GM21360 (cell line): ENCODE measurements at regions not wholly inside any gene's neighbourhood (a gene's known extent, or its start where the extent isn't known, plus 50 kb on each side); places are given as distances from the start of the nearest gene placed in this dataset.

ENCODE experiments used
- ATAC-seq: cut with Tn5 transposase; IDR thresholded peaks from one replicate; pipeline ENCODE4 v1.9.1; 2021; ENCODE audit warnings: mild to moderate bottlenecking, moderate library complexity; ENCODE audit not compliant: unreplicated experiment

- no peak for ATAC-seq
Measured at GRCh38 chr17:65277576-65277975, 140.4 kb downstream of the RGS9 start.
